Stomach (tissue), 8 donors: ENCODE measurements at regions not wholly inside any gene's neighbourhood (a gene's known extent, or its start where the extent isn't known, plus 50 kb on each side); places are given as distances from the start of the nearest gene placed in this dataset.

Experiments used
- DNase-seq, 2 donors: peaks; one replicate each; pipeline versions ENCODE4 v3.0.0 to v3.0.0-alpha.2; 2013 to 2019
- H3K27ac ChIP-seq, 5 donors: fragments of 200-600 bp in 4 of 5; sonication (generic) in 4 of 5; one replicate each; pipeline ENCODE4 v1.5.1; 2013 to 2019; ENCODE audit warnings: mild to moderate bottlenecking in 1 of 5, moderate library complexity in 1 of 5
- H3K27me3 ChIP-seq, 3 donors: fragments of 200-600 bp; sonication (generic); one replicate each; pipeline ENCODE4 v1.5.1; 2017 to 2019; ENCODE audit warnings: mixed run types in 1 of 3
- H3K36me3 ChIP-seq, 4 donors: fragments of 200-600 bp; sonication (generic); 1 replicate in 3 of 4; 2 replicates in 1 of 4; pipeline ENCODE4 v1.5.1; 2016 to 2019
- H3K4me1 ChIP-seq, 4 donors: fragments of 200-600 bp; sonication (generic); one replicate each; pipeline ENCODE4 v1.5.1; 2016 to 2019
- H3K4me3 ChIP-seq, 4 donors: fragments of 200-600 bp; sonication (generic) in 3 of 4; one replicate each; pipeline ENCODE4 v1.5.1; 2016 to 2019; ENCODE audit warnings: mild to moderate bottlenecking in 1 of 4
- H3K9me3 ChIP-seq, 4 donors: fragments of 200-600 bp; sonication (generic); one replicate each; pipeline ENCODE4 v1.5.1; 2016 to 2019
- EP300 ChIP-seq: sonication (generic); formaldehyde crosslinking; IDR thresholded peaks from one replicate; pipeline ENCODE4 v1.6.1; 2017; ENCODE audit warnings: antibody characterized with exemption
- POLR2A ChIP-seq, 4 donors: fragments of 450-650 bp; IDR thresholded peaks; one replicate each; pipeline ENCODE4 v1.6.1; 2016; ENCODE audit warnings: antibody characterized with exemption in 4 of 4, control low read depth in 2 of 4, mild to moderate bottlenecking in 1 of 4, moderate library complexity in 1 of 4
- POLR2AphosphoS5 ChIP-seq, 3 donors: sonication (generic); formaldehyde crosslinking; IDR thresholded peaks; one replicate each; pipeline ENCODE4 v1.6.1; 2016; ENCODE audit warnings: antibody characterized with exemption in 3 of 3
- WGBS, 5 donors: extraction: QIAGEN DNeasy Blood & Tissue Kit in 3 of 5; methylation state at CpG; one replicate each; pipeline versions ENCODE4 v1.1.5 to v1.1.7; 2013 to 2018; 5-methylcytosine and 5-hydroxymethylcytosine counted together
- intact Hi-C: fragments of 100-400 bp; cut with DNase I; formaldehyde crosslinking; loops from one replicate; pipeline ENCODE4 v1.15.1; 2023; ENCODE audit warnings: low total_unique reads
- TF ChIP-seq, protein P1 (sequence below), 7 experiments: fragments of 450-650 bp in 4 of 7; fragments of 200-600 bp in 3 of 7; sonication (generic) in 3 of 7; IDR thresholded peaks; one replicate each; pipeline ENCODE4 v1.5.1; 2016 to 2019; ENCODE audit warnings: antibody characterized with exemption in 7 of 7, control low read depth in 2 of 7, mild to moderate bottlenecking in 1 of 7
- donor health status: healthy with polysubstance abuse.
- donor health status: Bipolar disorder and iron deficiency.
- donor health status: healthy.

DNA sequence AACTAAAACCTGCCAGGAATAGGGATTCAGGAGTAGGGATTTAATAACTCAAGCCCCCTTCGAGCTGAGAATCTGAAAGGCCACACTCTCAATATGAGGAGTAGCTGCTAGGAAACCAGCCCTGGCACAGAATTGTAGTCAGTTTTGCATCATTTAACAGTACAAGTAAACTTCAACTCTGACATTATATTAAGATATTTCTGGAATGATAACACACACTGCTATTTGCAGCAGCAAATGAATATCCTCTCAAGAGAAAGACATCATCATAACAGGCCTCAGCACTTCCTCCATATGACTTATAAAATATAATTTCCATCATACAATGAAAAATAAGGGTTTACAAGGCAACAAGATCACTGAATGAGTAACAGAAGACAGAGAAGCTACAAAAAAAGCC is 138.2 kb upstream of the RFX3 start:
- peak in 1 of 2 donors; percentile 13 for DNase-seq
- H3K27ac ChIP-seq: no peak overlapping the region
- H3K4me3 ChIP-seq: no peak overlapping the region
- H3K4me1 ChIP-seq: peaks cover 0 to 5% (median 0%) of the 10 kb centered on the region in 4 donors
- 57 to 79% (median 69%) methylated on average over 1 of the region's 1 CpG for WGBS, 5 donors
- intact Hi-C loops: no loop called here
- H3K27me3 ChIP-seq: no peaks in the 10 kb centered on the region
- no peaks in the 10 kb centered on the region for H3K9me3 ChIP-seq
- TF ChIP-seq EP300: no peak
- H3K36me3 ChIP-seq: no peaks in the 10 kb centered on the region

DNA sequence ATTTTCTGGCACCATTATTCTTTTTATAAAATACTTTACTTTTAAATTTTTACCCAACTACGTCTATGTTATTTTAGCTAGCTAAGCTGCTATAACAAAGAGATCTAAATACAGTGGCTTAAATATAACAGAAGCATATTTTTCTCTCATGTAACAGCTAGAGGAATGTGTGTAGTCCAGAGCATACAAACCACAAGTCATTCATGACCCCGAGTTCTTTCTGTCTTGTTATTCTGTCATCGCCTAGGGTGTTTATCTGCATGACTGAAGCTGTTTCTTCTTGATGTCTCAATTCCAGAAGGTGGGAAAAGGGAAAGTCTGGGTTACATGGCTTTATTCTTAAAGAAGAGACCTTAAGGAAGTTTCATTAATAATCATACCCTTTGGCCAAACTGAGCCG is 136.9 kb upstream of the RFX3 start:
- intact Hi-C loops: no loop called here
- Histone ChIP-seq H3K27me3 (no peaks in the 10 kb centered on the region), H3K9me3 (no peaks in the 10 kb centered on the region), H3K27ac (no peak overlapping the region), H3K4me1 (peaks cover 0 to 5% (median 0%) of the 10 kb centered on the region in 4 donors), H3K36me3 (no peaks in the 10 kb centered on the region), H3K4me3 (no peak overlapping the region)
- WGBS, 5 donors: 84 to 88% (median 87%) methylated on average over 4 of the region's 4 CpGs
- TF ChIP-seq POLR2AphosphoS5 (IDR thresholded peaks at IDR 0.05) (no peak), POLR2A (IDR thresholded peaks at IDR 0.05) (no peak), EP300 (no peak)
- TF ChIP-seq, protein P1, sequence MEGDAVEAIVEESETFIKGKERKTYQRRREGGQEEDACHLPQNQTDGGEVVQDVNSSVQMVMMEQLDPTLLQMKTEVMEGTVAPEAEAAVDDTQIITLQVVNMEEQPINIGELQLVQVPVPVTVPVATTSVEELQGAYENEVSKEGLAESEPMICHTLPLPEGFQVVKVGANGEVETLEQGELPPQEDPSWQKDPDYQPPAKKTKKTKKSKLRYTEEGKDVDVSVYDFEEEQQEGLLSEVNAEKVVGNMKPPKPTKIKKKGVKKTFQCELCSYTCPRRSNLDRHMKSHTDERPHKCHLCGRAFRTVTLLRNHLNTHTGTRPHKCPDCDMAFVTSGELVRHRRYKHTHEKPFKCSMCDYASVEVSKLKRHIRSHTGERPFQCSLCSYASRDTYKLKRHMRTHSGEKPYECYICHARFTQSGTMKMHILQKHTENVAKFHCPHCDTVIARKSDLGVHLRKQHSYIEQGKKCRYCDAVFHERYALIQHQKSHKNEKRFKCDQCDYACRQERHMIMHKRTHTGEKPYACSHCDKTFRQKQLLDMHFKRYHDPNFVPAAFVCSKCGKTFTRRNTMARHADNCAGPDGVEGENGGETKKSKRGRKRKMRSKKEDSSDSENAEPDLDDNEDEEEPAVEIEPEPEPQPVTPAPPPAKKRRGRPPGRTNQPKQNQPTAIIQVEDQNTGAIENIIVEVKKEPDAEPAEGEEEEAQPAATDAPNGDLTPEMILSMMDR (IDR thresholded peaks at IDR 0.05): no peak
- DNase-seq: no peak

DNA sequence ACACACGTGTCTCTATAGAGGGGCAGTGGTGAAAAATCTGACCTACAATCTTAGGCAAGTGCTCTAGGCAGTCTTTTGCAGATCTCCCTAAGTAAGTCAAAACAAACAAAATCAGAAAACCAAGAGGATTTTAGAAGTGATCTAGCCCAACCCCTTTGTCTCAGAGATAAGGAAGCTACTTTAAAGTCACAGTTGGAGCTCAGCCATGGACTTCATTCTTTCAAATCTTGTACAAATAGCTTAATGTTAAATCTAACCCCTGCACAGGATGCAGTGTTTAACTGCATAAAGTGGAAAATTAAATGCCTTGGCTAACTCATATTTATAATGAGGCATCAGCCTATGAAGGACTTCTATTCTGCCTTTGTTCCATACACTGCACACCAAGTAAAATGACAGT is 135.1 kb upstream of the RFX3 start:
- peaks cover 0 to 5% (median 0%) of the 10 kb centered on the region in 4 donors for H3K4me1 ChIP-seq
- no peaks in the 10 kb centered on the region for H3K9me3 ChIP-seq
- WGBS, 5 donors: 50 to 68% (median 62%) methylated on average over 1 of the region's 1 CpG
- H3K27ac ChIP-seq: no peak overlapping the region
- TF ChIP-seq, protein P1 (IDR thresholded peaks at IDR 0.05): no peak
- no peak for TF ChIP-seq POLR2AphosphoS5 (IDR thresholded peaks at IDR 0.05)
- TF ChIP-seq POLR2A (IDR thresholded peaks at IDR 0.05): no peak
- TF ChIP-seq EP300: no peak
- intact Hi-C loops: no loop called here
- DNase-seq: peak in 1 of 2 donors; percentile 19
- H3K4me3 ChIP-seq: no peak overlapping the region
- no peaks in the 10 kb centered on the region for H3K27me3 ChIP-seq
- no peaks in the 10 kb centered on the region for H3K36me3 ChIP-seq

DNA sequence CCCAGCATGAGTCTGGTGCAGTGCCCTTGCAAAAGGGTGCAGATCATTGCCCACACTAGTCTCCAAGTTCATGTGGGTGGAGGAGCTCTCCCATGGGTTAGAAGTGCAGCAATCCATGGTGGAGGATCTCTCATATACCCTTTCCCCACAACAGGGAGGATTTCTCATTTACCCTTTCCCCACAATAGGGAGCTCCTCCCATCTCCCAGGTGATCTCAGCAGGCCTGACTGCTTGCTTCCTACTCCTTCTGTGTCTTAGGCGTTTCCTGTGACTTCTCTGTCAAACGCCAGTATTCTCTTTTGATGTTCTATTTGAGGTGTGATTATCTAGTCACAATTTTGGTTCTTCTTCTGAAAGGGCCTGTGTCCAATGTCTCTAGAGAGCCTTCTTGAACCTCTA is 133.8 kb upstream of the RFX3 start:
- Histone ChIP-seq H3K9me3 (no peaks in the 10 kb centered on the region), H3K27ac (no peak overlapping the region), H3K36me3 (no peaks in the 10 kb centered on the region), H3K4me1 (peaks cover 0 to 5% (median 0%) of the 10 kb centered on the region in 4 donors), H3K4me3 (no peak overlapping the region), H3K27me3 (no peaks in the 10 kb centered on the region)
- TF ChIP-seq, protein P1 (IDR thresholded peaks at IDR 0.05): no peak
- TF ChIP-seq POLR2A (IDR thresholded peaks at IDR 0.05) (no peak), EP300 (no peak), POLR2AphosphoS5 (IDR thresholded peaks at IDR 0.05) (no peak)
- intact Hi-C loops: no loop called here
- DNase-seq: no peak
- 69 to 85% (median 73%) methylated on average over 2 of the region's 2 CpGs for WGBS, 5 donors

DNA sequence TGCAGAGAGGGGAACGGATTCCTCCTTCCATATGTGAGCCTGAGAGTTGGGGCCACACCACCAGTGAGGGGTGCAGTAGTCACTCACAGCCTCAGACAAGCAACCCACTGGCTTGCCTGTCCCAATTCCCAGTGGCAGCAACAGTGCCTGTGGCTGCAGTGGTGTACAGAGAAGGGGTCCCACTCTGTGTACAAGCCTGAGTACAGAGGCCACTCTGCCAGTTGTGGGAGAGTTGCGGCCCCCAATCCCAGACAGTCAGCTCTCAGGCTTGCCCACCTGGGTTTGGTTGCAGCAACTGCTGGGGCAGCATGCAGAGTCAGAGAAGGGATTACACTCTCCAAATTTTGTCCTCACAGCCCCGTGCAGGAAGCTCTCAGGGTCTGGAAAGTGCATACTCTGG is 133.2 kb upstream of the RFX3 start:
- TF ChIP-seq EP300 (no peak), POLR2AphosphoS5 (IDR thresholded peaks at IDR 0.05) (no peak)
- TF ChIP-seq, protein P1 (IDR thresholded peaks at IDR 0.05): no peak
- no peak for DNase-seq
- intact Hi-C loops: no loop called here
- no peaks in the 10 kb centered on the region for H3K36me3 ChIP-seq
- no peaks in the 10 kb centered on the region for H3K9me3 ChIP-seq
- no peaks in the 10 kb centered on the region for H3K27me3 ChIP-seq
- WGBS, 5 donors: 70 to 95% (median 92%) methylated on average over 2 to 3 of the region's 3 CpGs
- H3K4me3 ChIP-seq: no peak overlapping the region
- peaks cover 0 to 3% (median 0%) of the 10 kb centered on the region in 4 donors for H3K4me1 ChIP-seq
- no peak overlapping the region for H3K27ac ChIP-seq
